ENCODE measurements at regions not wholly inside any gene's neighbourhood (a gene's known extent, or its start where the extent isn't known, plus 50 kb on each side); places are given as distances from the start of the nearest gene placed in this dataset.

GRCh38 chr3:31048143-31048542 lies 153.7 kb upstream of the GADL1 start:
- DNase-seq (ENCODE audit: low read depth, low spot score): no peak

DNA sequence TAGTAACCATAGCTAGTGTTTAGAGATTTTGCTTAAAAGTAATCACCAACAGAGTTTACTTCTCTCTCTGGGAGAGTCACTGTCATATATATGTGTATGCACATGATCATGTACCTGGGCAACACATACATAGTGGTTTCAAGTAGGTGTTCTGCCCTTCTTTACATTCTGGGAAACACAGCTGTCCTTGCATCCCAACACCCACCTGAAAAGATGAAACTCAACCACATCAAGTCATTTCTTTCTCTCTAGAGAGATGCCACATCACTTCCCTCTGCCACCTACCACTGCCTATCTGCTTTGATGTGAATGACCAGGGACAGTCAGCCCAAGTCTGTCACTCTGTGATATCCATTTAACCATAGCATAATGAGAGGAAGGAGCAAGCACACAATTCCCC lies 155.8 kb upstream of the GADL1 start:
- DNase-seq (ENCODE audit: low read depth, low spot score): no peak

DNA sequence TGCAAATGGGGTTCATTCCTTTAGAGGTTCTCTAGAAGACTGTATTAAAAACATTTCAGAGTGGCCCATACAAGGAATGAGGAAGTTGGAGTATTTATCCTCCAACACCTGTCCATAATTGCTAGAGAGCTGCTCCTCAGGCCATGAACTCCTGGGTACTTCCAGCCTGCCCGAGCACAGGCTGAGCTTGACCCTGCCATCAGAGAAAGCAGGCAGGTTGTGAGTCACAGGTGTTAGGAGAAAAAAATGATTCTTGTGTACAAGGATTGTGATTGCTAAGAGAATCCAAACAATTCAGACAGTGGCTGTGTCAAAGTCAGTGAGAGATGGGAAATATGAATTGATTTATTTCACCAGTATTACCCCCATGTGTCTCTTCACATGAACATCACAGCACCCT lies 156.8 kb upstream of the GADL1 start:
- DNase-seq (ENCODE audit: low read depth, low spot score): no peak

GRCh38 chr3:31053299-31053698 lies 158.8 kb upstream of the GADL1 start:
- DNase-seq (ENCODE audit: low read depth, low spot score): no peak

DNA sequence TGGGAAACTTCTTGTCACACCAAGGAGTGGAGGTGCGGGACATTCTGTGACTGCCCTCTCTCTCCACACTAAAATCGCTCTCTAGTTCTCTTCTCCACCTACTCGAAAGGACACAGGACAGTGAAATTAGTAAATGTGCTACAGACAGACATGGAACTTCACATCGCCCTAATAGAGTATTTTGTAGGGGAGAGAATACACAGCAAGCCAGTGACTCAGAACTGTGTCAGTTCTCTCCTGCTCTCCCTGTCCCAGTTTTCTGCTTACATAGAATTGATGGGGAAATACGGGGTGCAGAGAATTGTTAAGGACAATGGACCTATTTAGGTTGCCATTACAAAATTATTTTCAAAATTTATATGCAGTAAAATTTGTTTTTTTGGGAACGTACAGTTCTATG lies 159.6 kb upstream of the GADL1 start:
- DNase-seq (ENCODE audit: low read depth, low spot score): no peak

GRCh38 chr3:31055757-31056156 lies 161.3 kb upstream of the GADL1 start:
- DNase-seq (ENCODE audit: low read depth, low spot score): no peak

DNA sequence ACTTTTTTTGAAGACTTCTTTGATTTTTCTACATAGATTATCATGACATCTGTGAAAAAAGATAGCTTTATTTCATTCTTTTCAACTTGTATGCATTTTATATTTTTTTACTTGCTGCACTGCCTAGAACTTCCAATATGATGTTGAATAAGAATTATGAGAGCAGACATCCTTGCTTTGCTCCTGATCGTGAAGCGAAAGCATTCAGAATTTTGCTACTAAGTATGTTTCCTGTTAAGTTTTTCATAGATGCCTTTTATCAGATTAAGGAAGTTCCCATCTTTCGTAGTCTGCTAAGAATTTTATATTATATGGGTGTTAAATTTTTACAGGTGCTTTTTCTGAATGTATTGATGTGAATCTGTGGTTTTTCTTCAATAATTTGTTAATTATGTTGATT lies 163.4 kb upstream of the GADL1 start:
- no peak for DNase-seq (ENCODE audit: low read depth, low spot score)

DNA sequence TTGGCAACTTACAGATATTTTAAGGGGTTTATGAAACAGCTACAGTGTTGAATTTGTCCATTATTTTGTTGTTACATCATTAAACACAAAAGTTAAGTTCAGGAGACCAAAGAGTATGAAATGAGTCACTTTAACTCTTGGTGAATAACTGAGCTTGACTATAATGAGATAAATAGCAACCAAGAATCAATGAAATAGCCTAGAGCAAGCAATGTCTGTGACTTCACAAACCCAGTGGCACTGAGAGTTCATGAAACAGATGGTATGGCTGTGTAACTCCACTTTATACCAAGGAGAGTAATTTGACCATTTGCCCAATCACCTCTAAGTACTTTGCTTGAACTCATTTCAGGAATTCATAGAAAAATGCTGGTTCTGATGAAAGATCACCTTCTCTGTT lies 169.6 kb upstream of the GADL1 start:
- no peak for DNase-seq (ENCODE audit: low read depth, low spot score)

GRCh38 chr3:31065765-31066164 lies 171.3 kb upstream of the GADL1 start:
- no peak for DNase-seq (ENCODE audit: low read depth, low spot score)

DNA sequence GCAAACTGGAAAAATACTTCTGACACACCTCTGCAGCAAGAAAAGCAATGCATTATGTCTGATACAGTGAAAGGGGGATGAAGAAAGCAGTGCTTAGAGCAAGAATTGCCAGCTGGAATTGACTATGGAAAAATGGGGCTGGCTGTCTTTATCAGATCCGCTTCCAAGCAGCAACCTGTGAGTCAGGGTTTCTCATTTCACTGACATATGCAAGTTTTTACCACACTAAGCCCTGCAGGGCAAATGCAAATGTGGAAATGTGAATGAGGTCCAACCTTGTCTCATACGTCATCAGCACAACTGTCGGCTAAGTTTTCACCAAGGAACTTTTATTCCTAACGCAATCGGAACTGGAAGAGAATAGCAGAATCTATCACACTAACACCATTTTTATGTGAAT lies 172.5 kb upstream of the GADL1 start:
- peak; percentile 62 for DNase-seq (ENCODE audit: low read depth, low spot score)

DNA sequence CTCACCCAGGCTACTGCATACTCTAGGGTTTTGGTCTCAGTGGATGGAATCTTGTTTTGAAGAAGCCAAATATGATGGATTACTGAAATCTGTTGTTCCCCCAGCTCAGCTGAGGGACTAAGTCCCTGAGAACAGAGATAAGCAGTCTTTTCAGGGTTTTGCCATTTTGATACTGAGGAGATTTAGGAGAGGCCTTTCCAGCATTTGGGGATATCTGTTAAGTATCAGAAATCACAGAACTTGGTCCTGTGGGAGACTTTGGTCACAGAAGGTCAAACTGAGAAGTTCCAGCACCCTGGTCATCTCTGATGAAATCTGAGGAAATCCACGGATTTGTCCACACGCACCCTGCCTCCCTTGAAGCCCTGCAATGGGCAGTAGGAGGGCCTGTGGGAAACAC lies 181.0 kb upstream of the GADL1 start:
- DNase-seq (ENCODE audit: low read depth, low spot score): no peak

DNA sequence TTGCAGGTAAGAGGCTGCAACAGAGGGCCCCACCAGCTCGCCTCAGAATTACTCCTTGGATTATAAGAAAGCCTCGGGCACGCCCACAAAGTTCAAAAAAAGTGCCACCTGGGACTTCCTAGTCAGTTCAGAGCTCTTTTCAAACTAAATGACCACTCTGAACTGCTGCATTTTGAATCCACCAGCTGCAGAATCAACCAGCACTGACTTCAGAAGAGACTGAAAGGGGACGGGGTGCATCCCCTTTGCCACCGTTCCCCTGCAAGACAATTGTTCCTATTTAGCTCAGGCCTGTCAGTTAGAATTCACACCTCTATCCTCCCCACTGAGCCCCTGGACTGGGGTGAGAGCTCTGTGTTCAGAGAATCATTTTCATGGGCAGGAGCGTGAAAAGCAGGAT lies 181.4 kb upstream of the GADL1 start:
- no peak for DNase-seq (ENCODE audit: low read depth, low spot score)

- DNase-seq (ENCODE audit: low read depth, low spot score): peak; percentile 28
Measured at GRCh38 chr3:31077021-31077601, 182.7 kb upstream of the GADL1 start.

GRCh38 chr3:31077826-31078225 lies 183.4 kb upstream of the GADL1 start:
- no peak for DNase-seq (ENCODE audit: low read depth, low spot score)

DNA sequence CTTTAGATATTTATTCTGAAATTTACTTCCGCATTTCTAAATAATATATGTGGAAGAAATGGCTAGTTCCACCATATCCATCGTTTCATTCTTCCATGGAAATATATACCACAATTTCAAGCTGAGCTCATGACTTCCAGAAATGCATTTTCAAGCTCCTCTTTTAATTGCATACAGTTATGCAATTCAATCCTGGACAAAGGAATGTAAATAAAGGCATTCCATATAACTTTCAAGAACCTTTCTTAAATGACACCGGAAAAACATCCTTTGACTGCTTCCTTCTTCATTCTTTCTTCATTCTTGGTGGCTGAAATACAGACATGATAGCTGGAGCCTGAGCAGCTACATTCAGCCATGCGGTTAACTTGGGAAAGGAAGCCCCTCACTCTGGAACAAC lies 185.2 kb upstream of the GADL1 start:
- no peak for DNase-seq (ENCODE audit: low read depth, low spot score)

- no peak for DNase-seq (ENCODE audit: low read depth, low spot score)
Measured at GRCh38 chr3:31081018-31081662, 186.7 kb upstream of the GADL1 start.

DNA sequence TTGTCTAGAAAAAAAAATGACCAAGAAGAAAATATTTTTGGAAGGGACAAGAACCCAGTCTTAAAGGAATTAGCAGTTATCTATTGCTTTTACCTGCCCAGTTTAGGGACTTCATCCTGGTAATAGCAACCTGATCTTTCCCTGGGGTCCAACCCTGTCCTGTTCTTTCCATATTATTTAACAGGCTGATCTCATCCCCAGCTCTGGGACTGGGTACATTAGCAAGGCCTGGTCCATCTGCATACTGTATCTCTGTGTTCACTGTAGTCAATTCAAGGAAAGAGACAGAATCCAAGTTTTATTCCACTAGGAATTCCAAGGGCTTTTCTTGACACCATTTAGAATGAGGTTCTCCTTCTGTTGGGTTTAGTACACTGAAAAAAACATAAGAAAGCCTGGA lies 191.7 kb upstream of the GADL1 start:
- DNase-seq (ENCODE audit: low read depth, low spot score): no peak

DNA sequence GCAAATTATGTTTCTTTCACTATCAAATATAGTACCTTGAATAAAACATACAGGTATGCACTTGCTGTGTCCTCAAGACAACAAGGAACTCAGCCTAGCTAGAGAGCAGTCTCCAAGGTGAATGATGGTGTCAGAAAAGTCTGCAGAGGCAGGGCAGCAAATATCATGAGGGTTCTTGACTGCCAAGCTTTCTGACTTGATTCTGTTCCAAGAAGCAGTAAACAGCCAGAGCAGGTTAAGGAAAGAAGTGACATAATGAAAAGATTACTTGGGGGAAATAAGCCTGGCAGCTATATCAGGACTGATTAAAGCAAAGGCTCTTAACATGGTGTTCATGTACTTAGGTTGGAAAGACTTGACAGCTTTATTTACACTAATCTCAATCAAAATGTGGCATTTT lies 192.2 kb upstream of the GADL1 start:
- no peak for DNase-seq (ENCODE audit: low read depth, low spot score)

- no peak for DNase-seq (ENCODE audit: low read depth, low spot score)
Measured at GRCh38 chr3:31091748-31092147, 197.3 kb upstream of the GADL1 start.

- no peak for DNase-seq (ENCODE audit: low read depth, low spot score)
Measured at GRCh38 chr3:31092748-31093589, 198.5 kb upstream of the GADL1 start.

GRCh38 chr3:31093606-31094005 lies 199.1 kb upstream of the GADL1 start:
- DNase-seq (ENCODE audit: low read depth, low spot score): no peak

GRCh38 chr3:31094048-31094447 lies 199.6 kb upstream of the GADL1 start:
- no peak for DNase-seq (ENCODE audit: low read depth, low spot score)

DNA sequence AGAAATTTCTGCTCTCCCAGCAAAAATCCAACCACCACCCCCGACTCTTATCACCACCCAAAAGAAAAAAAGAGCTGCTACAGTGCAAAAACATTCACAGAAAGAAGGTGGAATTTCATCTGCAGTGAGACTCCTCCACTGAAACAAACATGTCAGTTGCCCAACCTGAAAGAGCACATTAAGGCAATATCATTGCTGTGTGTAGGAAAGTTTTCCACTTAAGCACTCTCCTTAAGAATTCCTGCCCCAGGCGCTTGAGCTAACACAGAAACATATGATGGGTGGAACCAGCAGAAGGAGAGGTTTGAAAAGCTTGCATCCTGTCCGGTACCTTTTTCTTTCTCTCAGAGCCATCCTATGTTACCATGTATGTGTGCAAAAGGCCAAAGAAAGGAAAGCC lies 200.8 kb upstream of the GADL1 start:
- no peak for DNase-seq (ENCODE audit: low read depth, low spot score)
